Mesodermal cell (in vitro differentiated cells): ENCODE measurements at regions not wholly inside any gene's neighbourhood (a gene's known extent, or its start where the extent isn't known, plus 50 kb on each side); places are given as distances from the start of the nearest gene placed in this dataset.

Source experiments
- H3K27ac ChIP-seq: 2 replicates; pipeline ENCODE4 v1.7.0; 2013; ENCODE audit warnings: mild to moderate bottlenecking, low read depth, low read length, moderate library complexity; ENCODE audit not compliant: severe bottlenecking
- H3K36me3 ChIP-seq: 2 replicates; pipeline ENCODE4 v1.7.1; 2013; ENCODE audit warnings: mild to moderate bottlenecking, low read length, moderate library complexity; ENCODE audit not compliant: control insufficient read depth, insufficient read depth
- H3K4me1 ChIP-seq: one replicate; pipeline ENCODE4 v1.7.1; 2013; ENCODE audit warnings: mild to moderate bottlenecking, low read length; ENCODE audit not compliant: insufficient read depth, control insufficient read depth, poor library complexity, severe bottlenecking
- H3K4me3 ChIP-seq: 2 replicates; pipeline ENCODE4 v1.7.0; 2013; ENCODE audit warnings: low read length, control low read depth, mild to moderate bottlenecking; ENCODE audit not compliant: insufficient read depth, poor library complexity, severe bottlenecking; ENCODE audit errors: extremely low read depth
- H3K9me3 ChIP-seq: 2 replicates; pipeline ENCODE4 v1.7.1; 2013; ENCODE audit warnings: mild to moderate bottlenecking, low read length, moderate library complexity; ENCODE audit not compliant: control insufficient read depth
- WGBS, 2 experiments: methylation state at CpG; one replicate each; pipeline ENCODE4 v1.1.5; 2013; ENCODE audit warnings: missing lambda C conversion rate in 2 of 2; ENCODE audit not compliant: insufficient coverage in 2 of 2; 5-methylcytosine and 5-hydroxymethylcytosine counted together

DNA sequence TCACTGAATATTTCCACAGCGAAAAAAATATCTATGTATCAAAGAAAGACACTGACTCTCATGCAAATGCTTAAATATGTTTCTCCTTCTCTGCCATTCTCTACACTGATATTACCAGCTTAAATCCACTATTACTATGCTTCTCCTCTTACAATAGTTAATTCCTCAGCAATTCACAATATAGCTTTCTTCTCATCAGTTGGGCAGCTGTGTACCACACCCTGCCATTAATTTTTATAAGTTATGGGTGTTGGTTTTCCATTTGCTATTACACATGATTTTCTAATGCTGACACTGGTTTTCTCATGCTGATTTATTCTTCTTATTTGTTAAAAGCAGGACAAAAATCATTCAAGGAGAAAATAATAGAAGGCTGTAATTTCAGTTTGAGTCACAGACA lies 251.8 kb downstream of the TBX15 start:
- Histone ChIP-seq H3K4me1 (no peaks in the 10 kb centered on the region), H3K9me3 (no peaks in the 10 kb centered on the region), H3K4me3 (no peak overlapping the region), H3K27ac (no peak overlapping the region), H3K36me3 (no peaks in the 10 kb centered on the region)
- no CpG with 5 or more reads among the region's 1 CpG for WGBS, 2 experiments

DNA sequence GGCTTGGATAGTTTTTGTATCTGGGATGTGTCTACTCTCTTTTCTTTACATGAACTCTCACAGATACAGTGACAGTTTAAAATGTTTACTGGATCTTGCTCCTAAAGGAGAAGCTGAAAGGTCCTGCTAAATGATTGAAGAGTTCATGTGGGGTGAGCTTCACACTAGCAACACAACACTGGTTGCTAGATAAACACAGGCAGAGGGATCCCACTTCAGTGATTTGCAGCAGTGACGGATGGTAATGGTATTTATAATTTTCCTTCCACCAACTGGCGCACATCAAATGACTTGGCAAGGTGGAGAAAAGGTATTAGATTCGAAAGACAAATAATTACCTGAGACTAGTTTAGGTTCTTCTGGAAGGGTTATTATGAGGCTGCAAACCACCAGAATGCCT lies 270.2 kb downstream of the TBX15 start:
- Histone ChIP-seq H3K36me3 (no peaks in the 10 kb centered on the region), H3K9me3 (no peaks in the 10 kb centered on the region), H3K27ac (no peak overlapping the region), H3K4me1 (no peaks in the 10 kb centered on the region), H3K4me3 (no peak overlapping the region)
- 57% methylated on average over 1 of the region's 3 CpGs; no CpG with 5 or more reads in 1 of the 2 experiments for WGBS, 2 experiments

DNA sequence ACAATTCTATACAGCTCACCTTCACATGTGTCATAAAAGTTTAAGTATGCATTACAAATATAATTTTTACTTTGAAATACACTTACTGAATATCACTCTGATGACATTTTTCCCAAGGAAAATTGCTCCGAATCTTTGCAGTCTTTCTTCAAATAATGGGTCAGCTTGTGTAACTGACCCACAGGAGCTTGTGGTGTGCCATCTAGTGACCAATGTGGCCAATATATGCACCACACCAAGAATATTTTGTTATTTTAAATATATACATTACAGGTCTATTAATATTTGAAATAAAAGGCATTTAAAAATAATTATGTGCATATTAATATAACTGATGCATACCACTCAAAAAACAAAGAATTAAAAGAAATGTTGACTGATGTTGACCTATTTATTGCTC lies 271.4 kb downstream of the TBX15 start:
- Histone ChIP-seq H3K27ac (no peak overlapping the region), H3K4me3 (no peak overlapping the region), H3K4me1 (no peaks in the 10 kb centered on the region), H3K36me3 (no peaks in the 10 kb centered on the region), H3K9me3 (no peaks in the 10 kb centered on the region)
- 83% methylated on average over 1 of the region's 1 CpG; no CpG with 5 or more reads in 1 of the 2 experiments for WGBS, 2 experiments

DNA sequence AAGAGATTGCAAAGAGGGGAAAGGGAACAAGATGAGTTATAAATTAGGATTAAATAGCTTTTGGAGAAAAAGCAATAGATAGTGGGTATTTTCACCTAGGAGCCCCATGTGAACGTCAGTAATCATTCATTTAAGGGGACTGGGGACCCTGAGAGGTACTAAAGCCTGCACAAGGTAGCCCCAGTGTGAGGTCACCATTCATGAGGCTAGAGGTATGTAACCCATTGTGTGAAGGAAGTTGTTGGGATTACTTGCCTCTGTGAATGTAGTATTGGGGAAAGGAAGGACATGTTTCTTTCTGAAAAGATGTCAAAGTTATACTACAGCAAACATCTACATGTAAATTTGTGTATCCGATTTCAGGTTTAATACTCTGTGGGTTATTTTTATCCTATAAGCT lies 276.8 kb downstream of the TBX15 start:
- H3K27ac ChIP-seq, result no peak overlapping the region
- H3K9me3 ChIP-seq, result no peaks in the 10 kb centered on the region
- H3K4me1 ChIP-seq, result no peaks in the 10 kb centered on the region
- H3K36me3 ChIP-seq, result no peaks in the 10 kb centered on the region
- WGBS, 2 experiments, result 17 to 33% methylated on average over 1 of the region's 2 CpGs
- no peak overlapping the region for H3K4me3 ChIP-seq

DNA sequence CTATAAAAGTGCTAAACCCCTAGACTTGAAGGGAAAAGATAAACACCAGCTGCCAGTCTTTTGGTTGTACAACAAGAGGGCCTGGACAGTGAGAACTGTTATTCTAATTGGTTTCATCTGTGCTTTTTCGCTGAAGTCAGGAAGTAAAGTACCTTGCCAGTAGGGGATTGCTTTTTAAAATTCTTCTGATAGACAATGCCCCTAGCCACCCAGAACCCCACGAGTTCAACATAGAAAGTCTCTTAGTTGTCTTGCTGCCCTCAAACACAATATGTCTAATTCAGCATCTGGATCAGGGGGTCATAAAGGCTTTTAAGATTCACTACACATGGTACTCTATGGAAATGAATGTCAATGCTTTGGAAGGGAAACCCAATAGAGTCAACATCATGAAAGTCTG lies 289.2 kb downstream of the TBX15 start:
- 57% methylated on average over 1 of the region's 2 CpGs; no CpG with 5 or more reads in 1 of the 2 experiments for WGBS, 2 experiments
- Histone ChIP-seq H3K4me1 (no peaks in the 10 kb centered on the region), H3K27ac (no peak overlapping the region), H3K4me3 (no peak overlapping the region), H3K9me3 (no peaks in the 10 kb centered on the region), H3K36me3 (no peaks in the 10 kb centered on the region)

DNA sequence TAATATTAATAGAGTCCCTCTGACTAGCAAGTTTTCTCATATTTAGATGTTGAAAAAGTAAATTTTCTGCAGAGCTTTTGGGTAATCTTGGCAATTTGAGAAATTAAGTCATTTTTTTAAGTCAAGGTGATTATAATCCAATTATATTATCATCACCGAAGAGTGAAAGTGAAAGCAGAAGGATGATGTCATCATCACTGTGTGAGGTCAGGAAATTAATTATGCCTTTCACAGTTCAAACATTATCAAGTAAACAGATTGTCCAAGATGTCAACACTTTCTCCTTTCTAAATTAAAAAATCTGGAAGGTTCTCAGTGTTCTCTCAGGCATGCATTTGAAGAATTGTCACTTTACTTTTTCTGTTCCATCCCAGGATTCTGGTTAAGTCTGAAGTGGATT lies 296.0 kb downstream of the TBX15 start:
- no peak overlapping the region for H3K27ac ChIP-seq
- no peaks in the 10 kb centered on the region for H3K4me1 ChIP-seq
- no peak overlapping the region for H3K4me3 ChIP-seq
- WGBS, 2 experiments, result no CpG with 5 or more reads among the region's 1 CpG
- no peaks in the 10 kb centered on the region for H3K9me3 ChIP-seq
- no peaks in the 10 kb centered on the region for H3K36me3 ChIP-seq

DNA sequence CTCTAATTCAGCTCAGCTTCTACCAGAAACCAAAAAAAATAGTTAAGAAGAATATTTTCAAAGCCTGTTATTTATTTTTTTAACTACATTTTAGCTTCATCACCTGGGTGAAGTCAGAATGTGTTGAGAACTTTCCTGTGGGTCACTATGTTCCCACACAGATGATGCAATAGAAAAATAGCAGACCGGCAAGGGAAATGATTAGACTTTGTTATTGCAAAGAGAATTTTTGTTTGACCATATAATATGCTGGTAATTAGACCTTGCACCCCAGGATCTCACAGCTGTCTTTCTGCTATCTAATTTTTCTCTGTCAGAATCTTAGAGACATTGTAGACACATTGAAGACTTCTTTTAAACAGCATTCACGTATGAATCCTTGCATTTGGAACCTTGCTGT lies 299.3 kb downstream of the TBX15 start:
- Histone ChIP-seq H3K4me3 (no peak overlapping the region), H3K27ac (no peak overlapping the region), H3K4me1 (no peaks in the 10 kb centered on the region), H3K9me3 (no peaks in the 10 kb centered on the region), H3K36me3 (no peaks in the 10 kb centered on the region)
- 89% methylated on average over 1 of the region's 2 CpGs; no CpG with 5 or more reads in 1 of the 2 experiments for WGBS, 2 experiments

DNA sequence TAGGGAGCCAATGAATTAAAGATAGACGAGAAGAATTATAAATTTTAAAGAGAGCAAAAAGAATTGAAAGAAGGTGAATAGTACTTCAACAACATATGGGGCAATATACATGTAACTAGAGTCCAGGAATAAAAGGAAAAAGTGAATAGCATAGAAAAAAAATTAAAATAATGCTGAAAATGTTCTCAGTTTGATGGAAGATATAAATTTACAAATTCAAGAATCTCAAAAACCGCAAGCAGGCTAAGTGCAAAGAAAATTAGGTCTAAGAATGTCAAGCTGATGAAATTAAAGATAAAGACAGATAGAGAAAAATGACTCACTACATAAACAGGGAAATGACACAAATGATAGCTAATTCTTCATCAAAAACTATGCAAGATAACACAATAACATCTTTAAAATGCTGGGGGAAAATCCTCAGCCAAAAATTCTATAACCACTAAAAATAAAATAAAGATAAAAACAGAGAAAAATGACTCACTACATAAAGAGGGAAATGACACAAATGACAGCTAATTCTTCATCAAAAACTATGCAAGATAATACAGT lies 326.3 kb downstream of the TBX15 start:
- Histone ChIP-seq H3K4me1 (peaks cover 9% of the 10 kb centered on the region), H3K36me3 (no peaks in the 10 kb centered on the region), H3K9me3 (no peaks in the 10 kb centered on the region), H3K4me3 (no peak overlapping the region), H3K27ac (no peak overlapping the region)
- 80% methylated on average over 1 of the region's 2 CpGs; no CpG with 5 or more reads in 1 of the 2 experiments for WGBS, 2 experiments

DNA sequence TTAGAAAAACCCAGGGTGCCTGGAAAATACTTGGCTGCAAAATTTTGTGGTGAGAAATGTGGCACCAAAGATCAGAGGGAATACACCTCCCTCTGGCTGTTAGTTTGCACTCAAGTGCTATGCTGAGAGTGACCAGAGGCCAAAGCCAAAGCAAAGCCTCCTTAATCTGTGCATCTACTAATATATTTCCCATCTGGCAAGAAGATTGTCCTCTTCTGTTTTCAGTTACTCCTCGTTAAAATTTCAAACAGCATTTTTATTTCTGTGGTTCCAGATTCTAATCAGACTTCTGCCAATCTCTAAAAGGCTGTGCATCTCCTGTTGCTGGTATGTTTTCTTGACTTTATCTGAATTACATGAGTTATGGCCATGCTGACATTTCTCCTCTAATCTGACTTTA lies 327.4 kb downstream of the TBX15 start:
- Histone ChIP-seq H3K9me3 (no peaks in the 10 kb centered on the region), H3K4me3 (no peak overlapping the region), H3K36me3 (no peaks in the 10 kb centered on the region), H3K4me1 (peaks cover 9% of the 10 kb centered on the region), H3K27ac (no peak overlapping the region)
- WGBS, 2 experiments, result 90 to 100% methylated on average over 1 of the region's 1 CpG

DNA sequence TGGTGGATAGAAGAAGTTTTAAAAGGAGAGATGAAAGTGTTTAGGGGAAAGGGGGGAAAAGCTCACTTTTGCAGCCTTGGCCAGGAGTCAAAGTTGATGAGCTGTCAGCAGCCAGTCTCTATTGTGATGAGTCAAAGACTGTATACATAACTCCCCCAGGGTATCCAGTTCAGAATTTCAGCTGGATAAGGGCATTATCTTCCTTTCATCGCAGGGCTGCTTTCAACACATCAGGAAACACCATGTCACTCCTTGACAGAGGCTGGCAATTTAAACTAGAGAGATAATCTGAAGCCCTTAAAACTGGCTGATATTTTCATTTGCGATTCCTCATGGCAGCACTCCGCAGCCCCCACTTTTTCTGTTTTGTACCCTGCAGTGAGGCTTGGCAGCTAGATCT lies 328.5 kb downstream of the TBX15 start:
- Histone ChIP-seq H3K36me3 (no peaks in the 10 kb centered on the region), H3K27ac (no peak overlapping the region), H3K4me1 (peaks cover 9% of the 10 kb centered on the region), H3K9me3 (no peaks in the 10 kb centered on the region), H3K4me3 (no peak overlapping the region)
- WGBS, 2 experiments, result 78 to 80% methylated on average over 3 of the region's 3 CpGs

DNA sequence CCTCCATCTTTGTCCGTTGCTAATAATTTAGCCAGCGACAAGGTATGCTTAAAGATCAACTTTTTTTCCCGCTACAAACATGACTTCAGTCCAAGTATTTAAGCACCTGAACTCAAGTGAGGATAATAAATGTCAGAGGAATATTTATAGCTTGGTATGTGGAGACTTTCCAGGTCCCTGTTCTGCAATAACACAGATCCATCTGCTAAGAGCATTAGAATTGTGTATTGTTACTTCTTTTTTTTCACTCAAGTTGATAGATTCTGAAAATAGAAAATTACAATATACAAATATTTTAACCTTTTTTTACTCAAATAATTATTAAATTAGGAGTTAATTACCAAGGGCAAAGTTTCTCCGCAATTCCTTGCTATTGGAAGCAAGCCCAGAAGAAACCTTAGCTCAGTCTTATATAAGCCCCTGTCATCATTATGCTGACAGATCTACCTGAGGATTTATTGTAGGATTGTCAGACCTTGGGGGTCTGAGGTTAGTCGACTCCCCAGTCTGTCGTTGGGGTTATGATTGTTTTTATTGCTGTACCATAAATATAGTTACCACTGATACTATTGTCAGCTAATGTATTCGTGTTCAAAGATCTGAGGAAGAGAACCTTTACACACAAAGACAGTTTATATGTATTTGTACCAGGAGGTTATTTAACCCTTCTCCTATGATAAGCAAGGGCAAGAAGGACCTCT lies 337.9 kb downstream of the TBX15 start:
- WGBS, 2 experiments, result 80% methylated on average over 1 of the region's 7 CpGs; no CpG with 5 or more reads in 1 of the 2 experiments

More for the DNA sequence above, 337.9 kb downstream of the TBX15 start:
- no peak overlapping the region for H3K27ac ChIP-seq
- no peaks in the 10 kb centered on the region for H3K9me3 ChIP-seq
- no peak overlapping the region for H3K4me3 ChIP-seq
- H3K36me3 ChIP-seq, result no peaks in the 10 kb centered on the region
- no peaks in the 10 kb centered on the region for H3K4me1 ChIP-seq
